SH-SY5Y (cell line): ENCODE measurements at regions not wholly inside any gene's neighbourhood (a gene's known extent, or its start where the extent isn't known, plus 50 kb on each side); places are given as distances from the start of the nearest gene placed in this dataset.

Experiments used
- GATA2 ChIP-seq: IDR thresholded peaks from 2 replicates; pipeline ENCODE4 v1.6.1; 2011; ENCODE audit warnings: mild to moderate bottlenecking, low read depth, low read length
- GATA3 ChIP-seq: IDR thresholded peaks from 2 replicates; pipeline ENCODE4 v1.6.1; 2011; ENCODE audit warnings: low read depth, mild to moderate bottlenecking, low read length, moderate library complexity

GRCh38 chr1:201742955-201743805 lies 85.8 kb upstream of the IPO9 start:
- TF ChIP-seq GATA3 (no peak), GATA2 (no peak)

GRCh38 chr1:201745023-201745422 lies 83.9 kb upstream of the IPO9 start:
- TF ChIP-seq GATA2 (no peak), GATA3 (no peak)

GRCh38 chr1:201746156-201746555 lies 82.8 kb upstream of the IPO9 start:
- TF ChIP-seq GATA2 (no peak), GATA3 (no peak)

GRCh38 chr1:201747261-201747660 lies 81.7 kb upstream of the IPO9 start:
- no peak for TF ChIP-seq GATA3
- TF ChIP-seq GATA2, result no peak

- TF ChIP-seq GATA2, result no peak
- no peak for TF ChIP-seq GATA3
Measured at GRCh38 chr1:201748335-201748734, 80.6 kb upstream of the IPO9 start.

- no peak for TF ChIP-seq GATA3
- no peak for TF ChIP-seq GATA2
Measured at GRCh38 chr1:201749059-201749690, 79.8 kb upstream of the IPO9 start.

- no peak for TF ChIP-seq GATA2
- no peak for TF ChIP-seq GATA3
Measured at GRCh38 chr1:201750120-201750519, 78.8 kb upstream of the IPO9 start.

- TF ChIP-seq GATA2 (no peak), GATA3 (no peak)
Measured at GRCh38 chr1:201750934-201751333, 78.0 kb upstream of the IPO9 start.

GRCh38 chr1:201751872-201752271 lies 77.1 kb upstream of the IPO9 start:
- TF ChIP-seq GATA3 (no peak), GATA2 (no peak)

- no peak for TF ChIP-seq GATA3
- no peak for TF ChIP-seq GATA2
Measured at GRCh38 chr1:201752333-201752732, 76.6 kb upstream of the IPO9 start.

GRCh38 chr1:201753492-201753891 lies 75.5 kb upstream of the IPO9 start:
- TF ChIP-seq GATA3 (no peak), GATA2 (no peak)

GRCh38 chr1:201754353-201754752 lies 74.6 kb upstream of the IPO9 start:
- TF ChIP-seq GATA2 (no peak), GATA3 (no peak)

GRCh38 chr1:201755200-201755599 lies 73.8 kb upstream of the IPO9 start:
- no peak for TF ChIP-seq GATA3
- TF ChIP-seq GATA2, result no peak

GRCh38 chr1:201756406-201756805 lies 72.6 kb upstream of the IPO9 start:
- TF ChIP-seq GATA3 (no peak), GATA2 (no peak)

GRCh38 chr1:201758499-201759050 lies 70.4 kb upstream of the IPO9 start:
- TF ChIP-seq GATA3 (0 out of 2 replicates have a peak, but pooled peaks have one; percentile 31), GATA2 (no peak)
